ENCODE measurements at regions not wholly inside any gene's neighbourhood (a gene's known extent, or its start where the extent isn't known, plus 50 kb on each side); places are given as distances from the start of the nearest gene placed in this dataset.

- Histone ChIP-seq H3K36me3 (ENCODE audit: insufficient read depth, low read length) (no peaks in the 10 kb centered on the region), H3K4me3 (ENCODE audit: low read length) (no peak overlapping the region), H3K4me1 (ENCODE audit: insufficient read depth, low read length) (no peaks in the 10 kb centered on the region), H3K27ac (ENCODE audit: low read depth in 1 of 2, low read length in 2 of 2) (no peak overlapping the region), H3K27me3 (ENCODE audit: control insufficient read depth in 1 of 2, insufficient read depth in 2 of 2, low read length in 2 of 2) (no peaks in the 10 kb centered on the region), H3K9me3 (ENCODE audit: control insufficient read depth in 1 of 2, insufficient read depth in 1 of 2, low read length in 2 of 2) (peaks cover 0 to 12% of the 10 kb centered on the region in 2 experiments)
- no peaks in the 10 kb centered on the region for H3K36me3 Mint-ChIP-seq (ENCODE audit: low read depth)
- no peaks in the 10 kb centered on the region for H3K4me1 Mint-ChIP-seq (ENCODE audit: low read depth)
- DNase-seq = no peak
- H3K4me3 Mint-ChIP-seq = no peak overlapping the region
- no peak for TF ChIP-seq CTCF (IDR thresholded peaks at IDR 0.05)
- no peak overlapping the region for H3K27ac Mint-ChIP-seq
- ChIA-PET POLR2A (no interaction called here), CTCF (no interaction called here)
- peaks cover 14% of the 10 kb centered on the region for H3K9me3 Mint-ChIP-seq
- intact Hi-C loops (cut with DNase I, micrococcal nuclease) = no loop called here
- H3K27me3 Mint-ChIP-seq = peaks cover 5% of the 10 kb centered on the region
- no peak for ATAC-seq (ENCODE audit: poor library complexity)
Observed at GRCh38 chr13:47463726-47464125, 537.3 kb downstream of the SUCLA2 start.

DNA sequence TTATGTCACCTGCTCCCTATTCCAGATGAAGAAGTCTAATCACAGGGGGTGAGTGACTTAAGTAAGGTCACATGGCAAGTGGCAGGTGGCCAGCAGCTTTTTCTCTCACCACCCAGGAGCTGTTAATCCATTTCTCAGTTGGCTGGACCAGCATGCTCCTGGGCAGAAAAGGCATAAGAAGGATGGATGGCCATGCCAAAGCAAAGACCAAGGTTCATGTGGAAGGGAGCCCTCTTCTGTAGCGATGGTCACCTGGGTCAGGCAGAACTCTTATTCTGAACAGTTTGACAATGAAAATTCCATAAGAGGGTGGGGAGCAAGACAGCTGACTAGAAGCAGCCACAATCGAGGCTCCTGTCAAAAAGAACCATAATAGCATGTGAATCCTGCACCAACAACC lies 538.1 kb downstream of the SUCLA2 start:
- TF ChIP-seq CTCF (IDR thresholded peaks at IDR 0.05) = no peak
- intact Hi-C loops (cut with DNase I, micrococcal nuclease) = no loop called here
- Mint-ChIP-seq H3K36me3 (ENCODE audit: low read depth) (no peaks in the 10 kb centered on the region), H3K4me1 (ENCODE audit: low read depth) (no peaks in the 10 kb centered on the region), H3K27ac (no peak overlapping the region), H3K9me3 (peaks cover 14% of the 10 kb centered on the region), H3K27me3 (peaks cover 5% of the 10 kb centered on the region), H3K4me3 (no peak overlapping the region)
- Histone ChIP-seq H3K27ac (ENCODE audit: low read depth in 1 of 2, low read length in 2 of 2) (no peak overlapping the region), H3K27me3 (ENCODE audit: control insufficient read depth in 1 of 2, insufficient read depth in 2 of 2, low read length in 2 of 2) (no peaks in the 10 kb centered on the region), H3K4me3 (ENCODE audit: low read length) (no peak overlapping the region), H3K9me3 (ENCODE audit: control insufficient read depth in 1 of 2, insufficient read depth in 1 of 2, low read length in 2 of 2) (peaks cover 0 to 12% of the 10 kb centered on the region in 2 experiments), H3K4me1 (ENCODE audit: insufficient read depth, low read length) (no peaks in the 10 kb centered on the region), H3K36me3 (ENCODE audit: insufficient read depth, low read length) (no peaks in the 10 kb centered on the region)
- DNase-seq (no peak), ATAC-seq (ENCODE audit: poor library complexity) (no peak)
- POLR2A ChIA-PET = no interaction called here
- CTCF ChIA-PET = no interaction called here

DNA sequence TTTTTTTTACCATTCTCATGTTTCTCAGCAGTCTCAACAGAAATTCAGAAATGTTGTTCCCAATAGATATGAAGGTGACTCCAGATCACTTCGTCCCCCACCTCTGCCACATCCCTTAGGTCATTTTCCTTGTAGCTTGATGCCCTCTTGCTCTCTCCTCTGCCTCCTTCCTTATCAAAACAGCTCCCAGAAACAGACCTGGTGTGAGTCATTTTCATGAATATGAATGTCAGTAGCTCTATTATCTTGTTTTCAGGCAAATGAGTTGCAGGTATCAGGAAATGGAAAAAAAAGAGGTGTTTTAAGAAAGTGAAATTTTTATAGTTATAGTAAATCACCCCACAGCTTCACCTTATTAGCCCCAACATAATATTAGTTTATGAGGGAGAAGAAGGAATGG lies 539.3 kb downstream of the SUCLA2 start:
- Mint-ChIP-seq H3K4me1 (ENCODE audit: low read depth) (no peaks in the 10 kb centered on the region), H3K27ac (no peak overlapping the region), H3K36me3 (ENCODE audit: low read depth) (no peaks in the 10 kb centered on the region), H3K4me3 (no peak overlapping the region), H3K9me3 (peaks cover 14% of the 10 kb centered on the region), H3K27me3 (peaks cover 5% of the 10 kb centered on the region)
- intact Hi-C loops (cut with DNase I, micrococcal nuclease) = no loop called here
- ChIA-PET POLR2A (no interaction called here), CTCF (no interaction called here)
- DNase-seq (no peak), ATAC-seq (ENCODE audit: poor library complexity) (no peak)
- TF ChIP-seq CTCF (IDR thresholded peaks at IDR 0.05) = no peak
- H3K9me3 ChIP-seq (ENCODE audit: control insufficient read depth in 1 of 2, insufficient read depth in 1 of 2, low read length in 2 of 2) = peaks cover 0 to 12% of the 10 kb centered on the region in 2 experiments
- H3K27ac ChIP-seq (ENCODE audit: low read depth in 1 of 2, low read length in 2 of 2) = no peak overlapping the region
- no peaks in the 10 kb centered on the region for H3K4me1 ChIP-seq (ENCODE audit: insufficient read depth, low read length)
- no peaks in the 10 kb centered on the region for H3K27me3 ChIP-seq (ENCODE audit: control insufficient read depth in 1 of 2, insufficient read depth in 2 of 2, low read length in 2 of 2)
- H3K36me3 ChIP-seq (ENCODE audit: insufficient read depth, low read length) = no peaks in the 10 kb centered on the region
- no peak overlapping the region for H3K4me3 ChIP-seq (ENCODE audit: low read length)
